NOMO-1 treated with DMSO at 0.1 percent for 48 hours (cell line): ENCODE measurements at regions not wholly inside any gene's neighbourhood (a gene's known extent, or its start where the extent isn't known, plus 50 kb on each side); places are given as distances from the start of the nearest gene placed in this dataset.

Experiments used
- DNase-seq: peaks from one replicate; lab custom pipeline; 2025; ENCODE audit not compliant: unreplicated experiment; lab: John Stamatoyannopoulos, UW

DNA sequence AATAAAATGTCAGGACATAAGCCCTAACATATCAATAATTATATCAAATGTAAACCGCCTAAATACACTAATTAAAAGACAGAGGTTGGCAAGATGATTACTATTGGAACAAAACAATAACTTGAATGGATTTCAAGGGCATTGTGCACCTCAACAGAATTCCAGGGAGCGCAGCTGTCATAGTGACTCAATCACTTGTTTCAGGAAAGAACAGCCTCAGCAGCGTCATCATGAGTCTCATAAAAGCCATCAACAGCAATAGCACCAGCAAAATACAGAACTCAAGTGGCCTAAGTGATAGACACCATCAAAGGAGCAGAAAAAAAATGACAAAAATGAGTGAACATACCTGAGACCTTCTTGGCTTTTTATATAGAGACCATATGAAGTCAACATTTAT, 632.7 kb upstream of the NR5A2 start:
- no peak for DNase-seq

DNA sequence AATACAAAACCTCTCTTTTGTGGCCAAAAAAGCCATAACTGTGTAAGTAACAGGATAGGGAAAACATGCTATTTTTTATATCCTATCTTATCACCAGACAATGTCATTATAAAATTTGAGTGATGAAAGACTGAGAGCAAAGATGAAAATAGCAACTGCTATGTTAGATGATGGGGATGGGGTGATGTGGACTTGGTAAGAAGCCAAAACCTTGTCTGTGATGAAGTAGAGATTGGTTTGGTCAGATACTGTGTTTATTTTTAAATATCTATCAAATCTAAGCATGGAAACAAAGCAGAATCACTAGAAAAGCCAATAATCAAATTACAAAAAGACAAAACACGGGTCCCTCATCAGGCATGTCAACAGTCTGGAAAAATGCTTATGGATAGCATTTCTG, 631.1 kb upstream of the NR5A2 start:
- no peak for DNase-seq

DNA sequence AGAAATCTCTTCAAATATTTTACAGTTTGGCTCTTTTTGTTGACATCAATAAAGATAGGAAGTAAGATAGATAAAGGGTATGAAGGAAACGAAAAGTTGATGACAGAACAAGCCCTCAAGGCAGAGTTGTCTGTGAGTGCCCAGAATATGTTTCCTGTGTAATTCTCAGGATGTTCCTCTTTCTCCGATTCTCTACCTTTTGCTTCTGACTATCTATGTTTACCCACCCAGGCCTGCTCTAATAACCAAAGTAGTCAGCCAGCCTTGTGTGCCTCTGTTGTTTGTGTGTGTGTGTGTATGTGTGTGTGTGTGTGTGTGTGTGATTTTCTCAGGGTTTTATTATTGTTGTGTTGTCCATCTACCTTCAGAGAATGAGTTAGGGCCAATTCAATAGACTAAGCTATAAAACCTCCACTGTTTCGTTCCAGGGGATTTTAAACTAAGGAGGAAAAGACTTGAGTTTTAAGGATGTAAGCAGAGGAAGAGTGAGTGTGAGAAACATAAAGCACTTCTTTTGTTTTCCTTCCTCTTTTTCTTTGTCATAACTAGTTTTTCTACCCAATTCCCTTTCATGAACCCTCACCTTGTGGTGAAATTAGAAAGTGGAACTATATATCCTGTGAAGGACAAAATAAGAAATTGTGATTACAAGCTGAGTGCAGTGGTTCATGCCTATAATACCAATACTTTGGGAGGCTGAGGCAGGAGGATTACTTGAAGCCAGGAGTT, 627.4 kb upstream of the NR5A2 start:
- DNase-seq: peak; percentile 88

DNA sequence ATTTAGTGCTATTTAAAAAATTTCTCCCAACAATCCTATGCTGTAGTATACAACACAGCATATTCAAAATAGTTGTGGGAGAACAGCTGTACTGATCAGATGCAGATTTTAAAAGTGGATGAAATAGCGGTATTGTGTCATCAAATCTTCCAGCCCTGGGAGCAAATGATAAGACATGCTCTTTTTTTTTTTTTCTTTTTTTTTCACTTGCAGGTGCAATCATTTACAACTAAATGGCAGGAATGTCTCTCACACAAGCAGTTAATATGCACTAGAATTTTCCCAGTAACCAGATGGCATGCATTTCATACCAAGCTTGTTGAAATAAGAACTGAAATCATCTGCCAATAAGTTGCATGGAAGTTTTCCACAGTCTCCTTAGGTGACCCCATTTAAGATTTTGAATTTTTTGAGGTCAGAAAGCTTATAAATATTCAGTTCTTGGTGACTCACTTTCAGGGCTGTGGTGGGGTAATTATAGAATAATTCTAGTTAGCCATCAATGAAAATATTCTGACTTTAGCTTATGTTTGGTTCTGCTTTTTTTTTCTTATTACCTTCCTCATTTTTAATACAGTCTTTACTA, 623.9 kb upstream of the NR5A2 start:
- peak; percentile 74 for DNase-seq

DNA sequence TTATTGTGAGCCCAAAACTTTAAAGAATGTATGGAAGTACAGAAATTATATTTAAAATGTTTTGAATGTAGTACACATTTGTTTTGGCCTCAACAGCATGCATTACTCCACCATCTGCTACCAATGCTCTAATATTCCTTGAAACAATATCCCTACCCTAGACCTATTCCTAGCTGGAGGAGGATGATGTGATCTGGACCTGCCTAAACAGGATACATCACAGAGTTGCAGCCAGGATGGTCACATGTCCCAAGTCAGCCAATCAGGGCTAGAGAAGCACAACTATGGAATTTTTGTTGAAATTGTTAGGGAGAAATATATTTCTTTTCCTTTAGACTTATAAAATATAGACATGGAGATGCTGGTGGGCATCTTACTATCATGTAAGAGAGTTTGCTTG, 623.3 kb upstream of the NR5A2 start:
- DNase-seq: no peak

DNA sequence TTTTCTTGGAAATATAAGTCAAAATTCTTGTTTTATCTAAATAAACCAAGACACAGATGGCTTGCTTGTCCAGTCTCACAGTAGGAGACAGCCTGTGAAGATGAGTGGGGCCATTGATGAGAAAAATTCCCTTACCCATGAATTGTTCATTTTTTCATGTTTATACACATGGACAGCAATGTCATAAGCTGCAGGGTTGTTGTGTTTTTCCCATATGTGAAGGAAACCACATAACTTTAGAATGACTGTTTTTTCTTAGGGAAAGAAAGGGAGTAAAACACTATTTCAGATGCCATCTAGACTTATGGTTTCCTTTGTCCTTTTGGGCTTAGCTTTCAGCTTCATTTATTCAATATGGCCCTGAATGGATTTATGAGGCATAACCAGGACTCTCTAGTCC, 622.5 kb upstream of the NR5A2 start:
- DNase-seq: no peak

DNA sequence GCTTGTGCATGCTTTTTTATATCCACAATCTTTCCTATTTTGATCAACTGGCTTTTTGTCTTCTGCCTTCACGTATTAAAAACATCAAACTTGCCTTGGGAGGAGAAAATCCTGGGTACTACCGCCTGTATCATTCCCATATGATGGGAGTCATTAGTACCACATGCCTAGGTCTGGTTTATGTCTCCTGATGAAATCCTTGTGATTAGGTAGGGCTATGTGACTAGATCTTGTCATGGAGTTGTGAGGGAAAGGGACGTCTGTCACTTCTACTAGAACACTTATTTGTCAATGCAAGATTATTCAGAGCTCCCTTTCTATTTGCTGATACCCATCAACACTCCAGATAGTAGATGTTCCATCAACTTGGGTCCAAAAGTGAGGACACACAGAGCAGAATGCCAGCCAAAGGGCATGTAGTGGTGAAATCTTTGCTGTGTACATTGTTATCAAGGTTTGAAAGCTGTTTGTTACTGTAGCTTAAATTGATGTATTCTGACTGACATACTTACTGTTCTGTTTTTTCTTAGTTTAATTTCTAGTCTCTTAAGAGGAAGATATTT, 621.8 kb upstream of the NR5A2 start:
- no peak for DNase-seq

DNA sequence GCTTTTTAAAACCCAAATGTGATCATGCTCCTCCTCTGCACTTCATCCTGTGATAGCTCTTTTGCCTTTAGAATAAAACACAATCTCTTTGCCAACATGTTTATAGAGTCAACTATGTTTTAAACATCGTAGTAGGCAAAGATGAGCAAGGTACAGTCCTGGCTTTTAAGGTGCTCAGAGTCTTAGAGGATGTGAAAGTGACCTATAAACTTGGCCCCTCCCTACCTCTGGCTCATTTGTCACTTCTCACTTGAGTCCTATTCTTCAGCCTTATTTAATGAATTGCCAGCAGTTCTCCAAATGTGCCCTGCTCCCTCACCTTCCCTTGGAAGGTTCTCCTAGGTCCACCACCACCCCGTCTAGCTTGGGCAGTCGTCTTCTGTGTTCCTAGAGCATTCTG, 617.0 kb upstream of the NR5A2 start:
- no peak for DNase-seq

DNA sequence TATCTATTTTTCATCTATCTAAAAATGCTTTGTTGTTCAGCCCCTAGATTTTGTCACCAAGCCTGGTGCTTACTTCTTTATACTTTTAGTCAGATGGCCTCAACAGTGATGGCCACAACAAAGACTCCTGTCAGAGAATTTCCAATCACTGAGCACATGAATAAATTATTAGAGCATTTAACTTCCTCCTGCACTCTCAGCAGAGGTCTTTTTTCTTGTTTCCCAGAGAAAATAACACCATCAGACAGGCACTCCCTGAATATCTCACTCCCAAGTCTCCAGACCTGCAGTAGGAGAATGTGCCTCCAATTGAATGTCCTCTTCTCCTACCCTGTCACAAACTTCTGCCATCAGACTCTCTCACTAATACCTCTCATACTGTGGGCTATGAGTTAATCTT, 616.0 kb upstream of the NR5A2 start:
- DNase-seq: no peak

DNA sequence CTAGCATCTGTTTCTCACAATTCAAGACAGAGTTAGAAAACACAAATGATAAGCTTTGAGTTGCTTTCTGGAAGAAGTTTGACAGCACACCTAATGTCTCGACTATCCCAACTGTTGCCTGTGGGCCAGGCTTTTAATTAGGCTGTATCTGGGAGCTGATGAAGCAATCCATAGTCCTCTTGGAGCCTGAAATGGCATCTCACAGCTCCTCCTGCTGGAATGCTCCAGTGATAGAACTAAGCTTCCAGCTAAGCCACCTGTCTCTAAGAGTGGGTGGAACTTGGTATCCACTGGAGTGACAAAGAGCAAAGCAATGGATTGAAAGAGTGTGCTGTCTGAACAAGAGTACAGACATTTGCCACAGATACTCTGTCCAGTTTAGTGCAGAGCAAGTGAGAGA, 605.3 kb upstream of the NR5A2 start:
- DNase-seq: no peak

DNA sequence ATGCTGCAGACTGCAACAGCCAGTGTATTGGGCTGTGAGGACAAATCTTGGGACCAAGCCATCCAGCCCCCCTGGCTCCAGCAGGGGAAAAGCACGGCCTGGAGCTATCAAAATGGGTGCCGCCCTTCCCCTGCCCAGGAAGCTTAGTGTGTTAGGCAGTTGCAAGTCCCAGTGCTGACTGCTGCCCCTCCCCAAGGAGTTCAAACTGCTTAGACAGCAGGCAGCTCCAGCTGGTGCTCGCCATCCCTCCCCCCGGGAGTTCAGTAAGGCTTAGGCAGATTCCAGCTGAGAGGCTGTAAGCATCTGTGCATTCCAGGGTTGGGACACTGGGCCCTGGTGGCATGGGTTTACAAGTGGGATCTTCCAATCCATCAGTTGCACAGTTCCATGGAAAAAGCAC, 579.6 kb upstream of the NR5A2 start:
- no peak for DNase-seq

DNA sequence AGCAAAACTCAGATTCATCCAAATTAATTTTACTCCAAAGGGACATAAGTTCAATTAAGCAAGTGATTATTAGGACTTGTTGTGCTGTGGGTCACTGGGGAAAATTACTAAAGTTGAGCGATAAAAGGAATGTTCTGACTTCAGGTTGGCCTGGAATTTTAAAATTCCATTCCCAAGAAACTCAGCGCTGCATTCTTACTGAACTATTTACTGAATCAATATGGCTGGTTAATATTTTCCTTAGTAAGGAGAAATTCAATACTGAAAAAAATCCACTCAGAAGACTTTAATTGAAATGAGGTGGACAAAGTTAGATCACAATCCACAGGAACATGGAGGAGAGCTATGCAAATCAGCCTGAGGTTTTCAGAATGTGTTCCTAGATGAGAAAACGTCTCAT, 578.9 kb upstream of the NR5A2 start:
- no peak for DNase-seq

DNA sequence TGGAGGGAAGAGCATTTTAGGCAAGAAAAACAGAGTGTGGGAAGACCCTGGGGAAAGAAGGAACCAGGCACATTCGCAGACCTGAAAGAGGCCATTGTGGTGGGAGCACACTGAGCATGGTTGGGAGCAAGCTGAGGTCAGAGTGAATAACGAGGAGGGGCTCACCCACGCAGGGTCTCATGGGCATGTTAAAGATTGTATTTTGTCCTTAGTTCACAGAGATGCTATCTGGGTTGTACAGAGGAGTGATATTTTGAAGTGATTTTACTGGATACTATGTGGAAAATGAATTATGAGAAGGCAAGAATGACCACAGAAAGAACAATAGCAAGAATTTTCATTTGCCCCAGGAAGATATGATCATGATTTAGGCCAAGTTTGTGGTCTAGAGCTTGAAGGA, 578.3 kb upstream of the NR5A2 start:
- no peak for DNase-seq

DNA sequence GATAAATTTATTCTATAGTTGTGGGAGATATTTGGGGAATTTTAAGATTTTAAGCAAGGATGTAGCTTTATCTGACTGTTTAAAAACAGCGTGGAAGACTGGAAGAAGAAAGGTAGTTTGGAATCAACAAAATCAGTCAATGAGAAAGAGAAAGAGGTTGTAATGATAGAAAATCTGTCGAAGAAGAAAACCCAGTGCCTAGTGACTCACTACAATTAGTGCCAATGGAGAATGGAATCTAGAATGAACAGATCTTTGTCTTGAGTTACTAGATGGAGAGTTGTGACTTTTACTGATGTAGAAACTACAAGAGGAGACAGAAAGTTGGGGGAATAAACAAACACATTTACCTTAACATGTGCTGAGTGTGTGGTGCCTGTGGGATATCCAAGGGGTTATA, 577.8 kb upstream of the NR5A2 start:
- no peak for DNase-seq

DNA sequence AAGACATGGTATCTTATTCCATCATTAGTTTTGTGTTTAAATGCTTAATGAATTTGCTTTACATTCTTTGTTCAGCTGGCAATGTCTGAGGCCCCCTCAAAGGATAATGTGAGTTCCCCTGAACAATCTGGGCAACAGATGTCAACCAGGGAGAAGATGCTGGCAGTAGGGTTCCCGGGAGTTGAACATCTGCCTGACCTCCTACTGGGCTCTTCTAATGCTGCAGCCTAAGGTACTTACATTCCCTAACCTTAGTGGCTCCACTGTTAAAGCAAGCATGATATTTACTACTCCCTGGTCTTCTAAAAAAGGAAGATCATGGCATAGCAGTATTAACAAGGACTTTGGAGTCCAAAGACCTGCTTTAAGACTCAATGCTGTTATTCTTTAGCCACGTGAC, 574.9 kb upstream of the NR5A2 start:
- DNase-seq: no peak

DNA sequence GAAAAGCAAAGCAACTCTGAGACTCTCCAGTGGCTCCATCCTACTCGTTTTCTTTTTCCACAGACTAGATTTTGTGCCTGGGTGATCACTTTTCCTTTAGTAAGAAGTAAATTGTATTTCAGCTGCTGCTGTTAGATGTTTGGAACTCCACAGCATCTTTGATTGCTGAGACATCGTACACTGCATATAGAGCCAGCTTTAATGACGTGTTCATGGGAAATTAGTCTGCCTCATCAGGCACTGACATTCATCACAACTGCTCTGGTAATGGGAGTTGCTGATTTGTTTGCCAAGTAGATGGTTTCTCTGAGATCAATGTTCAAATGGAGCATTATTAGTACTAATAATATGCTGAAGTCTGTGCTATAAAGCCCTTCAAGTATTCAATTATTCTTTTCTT, 573.8 kb upstream of the NR5A2 start:
- DNase-seq: no peak

DNA sequence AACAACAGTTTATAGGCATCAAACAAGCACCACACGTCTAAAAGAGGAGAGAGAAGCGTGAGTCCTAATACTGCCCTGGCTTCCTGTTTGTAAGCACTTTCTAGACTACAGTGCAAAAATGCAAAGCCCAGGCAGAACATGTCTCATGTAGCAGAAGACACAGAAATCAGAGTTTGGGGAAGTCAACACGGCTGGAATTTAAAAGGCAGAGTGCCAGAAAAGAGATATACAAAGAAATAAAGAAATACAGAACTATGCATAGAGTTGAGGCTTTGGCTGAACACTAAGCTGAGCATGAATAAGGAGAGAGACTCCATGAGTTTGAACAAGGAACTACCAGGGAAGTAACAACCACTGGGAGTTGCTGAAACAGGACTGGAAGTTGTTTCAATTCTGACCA, 566.6 kb upstream of the NR5A2 start:
- peak; percentile 36 for DNase-seq

DNA sequence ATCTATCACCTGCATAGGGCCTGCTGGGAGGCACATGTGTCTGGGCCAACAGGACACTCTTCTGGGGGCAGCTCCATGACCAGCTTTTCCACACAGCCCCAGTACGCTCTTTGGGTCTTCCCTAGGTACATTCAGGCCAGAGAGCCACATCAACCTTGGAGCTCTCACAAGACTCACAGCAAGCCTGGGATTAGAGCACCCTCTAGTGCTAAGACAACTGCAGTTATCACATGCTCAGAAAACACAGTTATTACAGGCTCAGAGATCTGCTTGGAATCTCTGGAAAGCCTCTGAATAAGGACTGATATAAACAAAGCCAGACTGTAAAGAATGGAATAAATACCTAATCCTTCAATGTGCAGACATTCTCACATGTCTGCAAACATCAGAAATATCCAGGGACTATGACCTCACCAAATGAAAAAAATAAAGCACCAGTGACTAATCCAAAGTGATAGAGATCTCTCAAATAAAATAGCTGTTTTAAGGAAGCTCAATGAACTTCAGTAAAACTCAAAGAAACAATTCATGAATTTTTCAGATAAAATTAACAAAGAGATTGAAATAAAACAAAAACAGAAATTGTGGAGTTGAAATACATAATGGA, 563.9 kb upstream of the NR5A2 start:
- peak; percentile 19 for DNase-seq

DNA sequence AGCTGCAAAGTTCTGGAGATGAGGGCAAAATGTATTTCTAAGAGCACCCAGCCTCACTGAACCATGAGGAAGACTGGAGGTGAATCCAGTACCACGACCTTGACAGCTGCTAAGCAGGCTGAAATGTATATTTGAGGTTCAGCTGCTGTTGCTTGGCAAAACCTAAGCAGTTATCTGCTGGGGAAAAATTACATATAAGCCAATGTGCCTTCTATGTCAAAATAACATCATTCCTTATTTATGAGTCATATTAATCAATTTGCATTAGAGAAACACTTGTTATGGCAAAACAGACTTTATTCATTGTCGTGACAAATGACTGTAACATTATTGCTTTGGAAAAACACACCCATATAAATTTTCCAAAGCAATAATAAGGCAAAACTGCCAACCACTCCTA, 560.5 kb upstream of the NR5A2 start:
- DNase-seq: no peak

DNA sequence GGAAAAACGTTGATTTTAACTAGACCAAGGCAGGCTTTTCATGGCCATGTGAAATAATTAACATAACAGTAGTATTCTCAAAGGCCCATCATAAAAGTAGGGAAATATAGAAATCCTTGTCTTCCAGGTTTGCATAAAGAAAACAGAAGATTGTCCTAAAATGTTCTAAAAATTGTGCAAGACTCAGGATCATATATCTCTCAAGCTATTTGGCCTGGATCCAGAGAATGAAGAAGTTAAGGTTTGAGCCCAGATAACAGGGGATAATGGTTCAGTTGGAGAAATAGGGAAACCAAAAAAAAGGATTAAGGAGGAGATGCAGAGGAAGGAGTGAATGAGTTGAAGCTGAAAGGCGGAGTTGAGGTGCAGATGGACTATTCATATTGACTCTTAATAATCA, 555.5 kb upstream of the NR5A2 start:
- DNase-seq: no peak

DNA sequence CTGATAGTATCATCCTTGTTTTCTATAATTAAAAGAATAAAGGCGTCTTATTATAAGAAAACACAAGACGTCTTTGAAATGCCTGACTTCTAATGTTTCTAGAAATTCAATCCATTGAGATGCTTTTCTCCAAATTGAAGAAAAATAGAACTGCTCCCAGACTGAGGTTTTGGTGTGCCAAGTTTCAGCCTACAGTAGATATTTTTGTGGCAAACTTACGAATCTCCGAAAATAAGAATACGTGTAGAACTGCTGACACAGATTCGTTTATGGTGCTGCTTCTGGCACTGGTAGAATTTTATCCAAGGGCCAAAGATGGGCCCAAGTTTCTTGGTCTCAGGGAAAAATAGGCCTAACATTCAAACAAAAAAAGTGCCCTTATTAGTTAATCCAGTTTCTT, 554.5 kb upstream of the NR5A2 start:
- no peak for DNase-seq

DNA sequence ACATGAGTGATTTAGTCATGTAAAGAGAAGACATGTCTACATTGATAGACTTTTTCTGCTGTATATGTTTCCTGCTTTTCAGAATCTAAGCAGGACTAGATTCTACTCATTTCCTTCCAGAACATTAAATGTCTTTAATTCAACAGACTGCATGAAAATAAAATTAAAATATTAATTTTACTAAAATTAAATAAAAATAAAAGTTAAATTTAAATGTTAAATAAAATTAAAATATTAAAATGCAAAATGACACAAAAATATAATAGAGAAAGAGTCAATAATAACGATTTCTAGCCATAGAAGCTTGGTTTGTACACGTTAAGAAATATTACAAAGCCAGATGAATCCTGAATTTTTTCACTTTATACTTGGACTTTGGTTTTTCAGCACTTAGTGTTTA, 552.8 kb upstream of the NR5A2 start:
- no peak for DNase-seq

DNA sequence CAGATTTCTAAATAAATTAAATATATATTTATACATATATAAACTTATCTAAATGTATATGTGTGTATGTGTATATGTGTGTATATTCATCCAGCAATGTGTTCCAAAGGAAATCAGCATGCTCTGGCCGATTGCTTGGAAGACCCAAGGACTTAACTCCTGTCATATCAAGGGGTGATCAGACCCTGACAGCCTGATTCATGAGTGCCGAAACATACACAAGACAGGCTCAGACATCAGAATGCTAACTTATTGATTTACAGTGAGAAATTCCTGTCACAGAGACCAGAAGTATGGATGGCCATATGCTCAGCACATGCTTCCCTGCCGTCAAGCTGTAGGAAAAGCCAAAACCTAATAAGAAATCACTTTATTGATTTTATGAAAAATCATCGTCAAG, 545.1 kb upstream of the NR5A2 start:
- DNase-seq: no peak
